ENCODE measurements at regions not wholly inside any gene's neighbourhood (a gene's known extent, or its start where the extent isn't known, plus 50 kb on each side); places are given as distances from the start of the nearest gene placed in this dataset.

- Histone ChIP-seq H3K9me3 (ENCODE audit: insufficient read depth, low read length) (no peaks in the 10 kb centered on the region), H3K27me3 (ENCODE audit: insufficient read depth, insufficient read length) (no peaks in the 10 kb centered on the region), H3K4me1 (ENCODE audit: insufficient read depth, insufficient read length) (no peaks in the 10 kb centered on the region), H3K9ac (ENCODE audit: insufficient read length, low read depth) (no peak overlapping the region), H3K36me3 (ENCODE audit: insufficient read depth, insufficient read length, low read length) (no peaks in the 10 kb centered on the region), H3K4me3 (ENCODE audit: insufficient read length, low read depth) (no peak overlapping the region)
- no peak for TF ChIP-seq YY1 (IDR thresholded peaks at IDR 0.05; ENCODE audit: insufficient read depth, insufficient read length)
- TF ChIP-seq ZNF274 (IDR thresholded peaks at IDR 0.05; ENCODE audit: low read depth, low read length), result no peak
- TF ChIP-seq SUZ12 (IDR thresholded peaks at IDR 0.05; ENCODE audit: extremely low read depth, insufficient read depth, insufficient read length), result no peak
- no peak for DNase-seq (ENCODE audit: low read depth, low spot score)
Measured at GRCh38 chr5:125120012-125120411, 373.6 kb upstream of the ZNF608 start.

- H3K27me3 ChIP-seq (ENCODE audit: insufficient read depth, insufficient read length), result no peaks in the 10 kb centered on the region
- no peak for DNase-seq (ENCODE audit: low read depth, low spot score)
- H3K9ac ChIP-seq (ENCODE audit: insufficient read length, low read depth), result no peak overlapping the region
- no peaks in the 10 kb centered on the region for H3K4me1 ChIP-seq (ENCODE audit: insufficient read depth, insufficient read length)
- no peak overlapping the region for H3K4me3 ChIP-seq (ENCODE audit: insufficient read length, low read depth)
- no peak for TF ChIP-seq ZNF274 (IDR thresholded peaks at IDR 0.05; ENCODE audit: low read depth, low read length)
- no peak for TF ChIP-seq SUZ12 (IDR thresholded peaks at IDR 0.05; ENCODE audit: extremely low read depth, insufficient read depth, insufficient read length)
- no peak for TF ChIP-seq YY1 (IDR thresholded peaks at IDR 0.05; ENCODE audit: insufficient read depth, insufficient read length)
- no peaks in the 10 kb centered on the region for H3K9me3 ChIP-seq (ENCODE audit: insufficient read depth, low read length)
- H3K36me3 ChIP-seq (ENCODE audit: insufficient read depth, insufficient read length, low read length), result no peaks in the 10 kb centered on the region
Measured at GRCh38 chr5:125125031-125125823, 378.8 kb upstream of the ZNF608 start.

GRCh38 chr5:125126050-125126449, 379.6 kb upstream of the ZNF608 start:
- no peaks in the 10 kb centered on the region for H3K9me3 ChIP-seq (ENCODE audit: insufficient read depth, low read length)
- TF ChIP-seq ZNF274 (IDR thresholded peaks at IDR 0.05; ENCODE audit: low read depth, low read length) (no peak), SUZ12 (IDR thresholded peaks at IDR 0.05; ENCODE audit: extremely low read depth, insufficient read depth, insufficient read length) (no peak), YY1 (IDR thresholded peaks at IDR 0.05; ENCODE audit: insufficient read depth, insufficient read length) (no peak)
- no peak overlapping the region for H3K4me3 ChIP-seq (ENCODE audit: insufficient read length, low read depth)
- no peaks in the 10 kb centered on the region for H3K4me1 ChIP-seq (ENCODE audit: insufficient read depth, insufficient read length)
- DNase-seq (ENCODE audit: low read depth, low spot score), result no peak
- no peaks in the 10 kb centered on the region for H3K27me3 ChIP-seq (ENCODE audit: insufficient read depth, insufficient read length)
- no peaks in the 10 kb centered on the region for H3K36me3 ChIP-seq (ENCODE audit: insufficient read depth, insufficient read length, low read length)
- no peak overlapping the region for H3K9ac ChIP-seq (ENCODE audit: insufficient read length, low read depth)

GRCh38 chr5:125129151-125129806, 382.8 kb upstream of the ZNF608 start:
- TF ChIP-seq SUZ12 (IDR thresholded peaks at IDR 0.05; ENCODE audit: extremely low read depth, insufficient read depth, insufficient read length) (no peak), ZNF274 (IDR thresholded peaks at IDR 0.05; ENCODE audit: low read depth, low read length) (no peak), YY1 (IDR thresholded peaks at IDR 0.05; ENCODE audit: insufficient read depth, insufficient read length) (no peak)
- DNase-seq (ENCODE audit: low read depth, low spot score), result no peak
- no peak overlapping the region for H3K4me3 ChIP-seq (ENCODE audit: insufficient read length, low read depth)
- no peaks in the 10 kb centered on the region for H3K36me3 ChIP-seq (ENCODE audit: insufficient read depth, insufficient read length, low read length)
- H3K9ac ChIP-seq (ENCODE audit: insufficient read length, low read depth), result no peak overlapping the region
- H3K9me3 ChIP-seq (ENCODE audit: insufficient read depth, low read length), result no peaks in the 10 kb centered on the region
- no peaks in the 10 kb centered on the region for H3K4me1 ChIP-seq (ENCODE audit: insufficient read depth, insufficient read length)
- H3K27me3 ChIP-seq (ENCODE audit: insufficient read depth, insufficient read length), result no peaks in the 10 kb centered on the region

GRCh38 chr5:125130591-125130990, 384.2 kb upstream of the ZNF608 start:
- TF ChIP-seq YY1 (IDR thresholded peaks at IDR 0.05; ENCODE audit: insufficient read depth, insufficient read length), result no peak
- TF ChIP-seq ZNF274 (IDR thresholded peaks at IDR 0.05; ENCODE audit: low read depth, low read length), result no peak
- no peak overlapping the region for H3K4me3 ChIP-seq (ENCODE audit: insufficient read length, low read depth)
- no peaks in the 10 kb centered on the region for H3K36me3 ChIP-seq (ENCODE audit: insufficient read depth, insufficient read length, low read length)
- no peaks in the 10 kb centered on the region for H3K4me1 ChIP-seq (ENCODE audit: insufficient read depth, insufficient read length)
- no peaks in the 10 kb centered on the region for H3K27me3 ChIP-seq (ENCODE audit: insufficient read depth, insufficient read length)
- H3K9ac ChIP-seq (ENCODE audit: insufficient read length, low read depth), result no peak overlapping the region
- H3K9me3 ChIP-seq (ENCODE audit: insufficient read depth, low read length), result no peaks in the 10 kb centered on the region
- no peak for DNase-seq (ENCODE audit: low read depth, low spot score)

GRCh38 chr5:125134216-125135081, 388.0 kb upstream of the ZNF608 start:
- Histone ChIP-seq H3K9ac (ENCODE audit: insufficient read length, low read depth) (no peak overlapping the region), H3K36me3 (ENCODE audit: insufficient read depth, insufficient read length, low read length) (no peaks in the 10 kb centered on the region), H3K27me3 (ENCODE audit: insufficient read depth, insufficient read length) (no peaks in the 10 kb centered on the region), H3K4me3 (ENCODE audit: insufficient read length, low read depth) (no peak overlapping the region), H3K9me3 (ENCODE audit: insufficient read depth, low read length) (no peaks in the 10 kb centered on the region), H3K4me1 (ENCODE audit: insufficient read depth, insufficient read length) (no peaks in the 10 kb centered on the region)
- DNase-seq (ENCODE audit: low read depth, low spot score), result no peak
- no peak for TF ChIP-seq YY1 (IDR thresholded peaks at IDR 0.05; ENCODE audit: insufficient read depth, insufficient read length)

- H3K4me3 ChIP-seq (ENCODE audit: insufficient read length, low read depth), result no peak overlapping the region
- no peaks in the 10 kb centered on the region for H3K9me3 ChIP-seq (ENCODE audit: insufficient read depth, low read length)
- H3K4me1 ChIP-seq (ENCODE audit: insufficient read depth, insufficient read length), result no peaks in the 10 kb centered on the region
- TF ChIP-seq YY1 (IDR thresholded peaks at IDR 0.05; ENCODE audit: insufficient read depth, insufficient read length), result no peak
- no peak for TF ChIP-seq SUZ12 (IDR thresholded peaks at IDR 0.05; ENCODE audit: extremely low read depth, insufficient read depth, insufficient read length)
- TF ChIP-seq ZNF274 (IDR thresholded peaks at IDR 0.05; ENCODE audit: low read depth, low read length), result no peak
- no peak overlapping the region for H3K9ac ChIP-seq (ENCODE audit: insufficient read length, low read depth)
- no peaks in the 10 kb centered on the region for H3K36me3 ChIP-seq (ENCODE audit: insufficient read depth, insufficient read length, low read length)
- DNase-seq (ENCODE audit: low read depth, low spot score), result no peak
- no peaks in the 10 kb centered on the region for H3K27me3 ChIP-seq (ENCODE audit: insufficient read depth, insufficient read length)
Measured at GRCh38 chr5:125137535-125137934, 391.1 kb upstream of the ZNF608 start.
